Activated naive CD4-positive, alpha-beta T cell (primary cell): ENCODE measurements at regions not wholly inside any gene's neighbourhood (a gene's known extent, or its start where the extent isn't known, plus 50 kb on each side); places are given as distances from the start of the nearest gene placed in this dataset.
A peak's percentile ranks its signal among the peaks of the same experiment; 100 is the strongest.

ENCODE experiments used
- DNase-seq, 4 experiments: peaks; one replicate each; lab custom pipeline; 2025; lab: John Stamatoyannopoulos, UW

GRCh38 chr6:111958534-111958933 is 85.3 kb upstream of the FYN start:
- DNase-seq, result no peak

GRCh38 chr6:111959766-111960165 is 86.5 kb upstream of the FYN start:
- DNase-seq, result no peak

- DNase-seq, result no peak
Measured at GRCh38 chr6:111967131-111967530, 86.8 kb upstream of the CCN6 start.

DNA sequence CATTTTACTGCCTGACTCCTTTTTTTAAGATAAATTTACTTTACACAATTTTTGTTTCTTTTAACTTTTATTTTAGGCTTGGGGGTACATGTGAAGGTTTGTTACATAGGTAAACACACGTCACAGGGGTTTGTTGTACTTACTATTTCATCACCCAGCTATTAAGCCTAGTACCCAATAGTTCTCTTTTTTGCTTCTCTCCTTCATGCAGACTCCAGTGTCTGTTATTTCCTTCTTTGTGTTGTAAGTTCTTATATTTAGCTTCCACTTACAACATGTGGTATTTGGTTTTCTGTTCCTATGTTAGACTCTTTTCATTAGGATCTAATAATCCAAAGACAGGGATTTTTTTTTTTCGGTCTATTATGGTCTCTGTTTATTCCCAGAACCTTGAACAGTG is 83.5 kb upstream of the CCN6 start:
- no peak for DNase-seq

DNA sequence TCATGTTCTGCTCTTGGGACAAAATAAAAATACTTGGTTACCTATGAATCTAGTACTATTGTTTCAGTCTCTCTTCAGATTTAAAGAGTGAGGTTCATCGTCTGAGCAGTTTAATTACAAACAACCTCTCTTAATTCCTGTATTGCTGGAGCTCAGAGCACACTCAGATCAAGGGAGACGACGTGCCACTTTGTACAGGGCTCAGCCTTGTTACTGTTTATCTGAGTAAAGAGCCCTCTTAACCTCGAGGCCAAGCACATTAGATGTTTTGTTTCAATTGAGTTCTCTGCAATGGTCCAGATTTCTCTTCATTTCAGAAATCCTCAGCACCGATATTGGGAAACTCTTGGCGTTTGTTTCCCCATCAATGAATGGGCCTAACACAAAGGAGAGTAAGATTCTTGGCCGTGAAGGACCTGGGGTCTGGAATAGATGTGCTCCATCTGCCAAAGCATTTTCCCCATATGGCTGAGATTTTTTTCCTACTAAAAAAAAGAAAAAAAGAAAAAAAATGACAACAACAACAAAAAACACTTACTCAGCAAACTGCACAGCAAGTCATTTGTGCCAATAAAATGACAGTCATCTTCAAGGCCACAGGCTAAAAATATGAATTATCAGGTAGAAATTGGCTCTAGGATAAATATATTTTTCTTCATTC is 82.6 kb upstream of the CCN6 start:
- DNase-seq, result no peak

DNA sequence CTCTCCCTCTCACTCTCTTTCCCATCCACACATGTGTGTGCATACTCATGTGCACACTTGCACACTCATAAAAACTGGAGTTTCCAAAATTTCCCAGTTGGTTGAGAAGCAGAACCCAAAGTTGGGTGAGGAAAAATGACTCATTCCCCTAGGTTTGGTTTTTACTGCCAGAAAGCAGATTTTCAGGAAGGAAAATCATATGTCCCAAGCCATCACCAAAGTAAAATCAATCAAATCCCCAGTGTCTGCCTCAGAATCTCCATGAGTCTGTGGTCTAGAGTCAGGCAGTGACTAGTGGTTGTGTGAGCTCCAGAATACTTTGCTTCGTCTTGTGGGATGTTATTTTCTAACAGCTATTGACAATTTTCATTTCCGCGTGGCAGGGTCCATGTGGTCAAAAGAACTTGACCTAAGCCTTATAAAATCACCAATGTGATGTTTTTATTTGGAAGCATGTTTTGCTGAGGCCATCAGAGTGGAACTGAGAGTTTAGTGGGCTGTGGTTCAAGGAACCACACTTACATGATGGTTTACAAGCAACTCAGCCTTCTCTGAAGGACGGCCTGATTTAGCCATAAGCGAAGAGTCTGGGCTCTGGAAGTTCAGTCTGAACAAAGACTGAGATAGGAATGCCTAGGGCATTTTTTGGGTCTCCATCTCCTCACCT is 81.9 kb upstream of the CCN6 start:
- no peak for DNase-seq

DNA sequence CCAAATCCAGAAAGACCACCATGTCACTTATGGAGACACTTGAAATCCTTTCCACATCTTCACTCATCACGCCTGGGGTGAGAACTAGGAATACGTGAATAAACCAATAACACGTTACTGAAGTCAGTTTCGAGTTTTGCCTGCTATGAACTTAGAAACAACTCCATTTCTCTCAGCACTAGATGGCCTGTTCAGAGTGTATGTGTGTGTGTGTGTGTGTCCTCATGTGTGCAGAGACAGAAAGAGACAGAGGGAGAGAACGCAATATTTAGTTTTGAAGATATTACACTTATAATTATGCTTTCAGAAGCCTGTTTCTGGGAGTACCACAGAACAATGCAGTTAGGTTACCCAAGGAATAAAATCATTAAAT is 81.2 kb upstream of the CCN6 start:
- DNase-seq, result no peak

DNA sequence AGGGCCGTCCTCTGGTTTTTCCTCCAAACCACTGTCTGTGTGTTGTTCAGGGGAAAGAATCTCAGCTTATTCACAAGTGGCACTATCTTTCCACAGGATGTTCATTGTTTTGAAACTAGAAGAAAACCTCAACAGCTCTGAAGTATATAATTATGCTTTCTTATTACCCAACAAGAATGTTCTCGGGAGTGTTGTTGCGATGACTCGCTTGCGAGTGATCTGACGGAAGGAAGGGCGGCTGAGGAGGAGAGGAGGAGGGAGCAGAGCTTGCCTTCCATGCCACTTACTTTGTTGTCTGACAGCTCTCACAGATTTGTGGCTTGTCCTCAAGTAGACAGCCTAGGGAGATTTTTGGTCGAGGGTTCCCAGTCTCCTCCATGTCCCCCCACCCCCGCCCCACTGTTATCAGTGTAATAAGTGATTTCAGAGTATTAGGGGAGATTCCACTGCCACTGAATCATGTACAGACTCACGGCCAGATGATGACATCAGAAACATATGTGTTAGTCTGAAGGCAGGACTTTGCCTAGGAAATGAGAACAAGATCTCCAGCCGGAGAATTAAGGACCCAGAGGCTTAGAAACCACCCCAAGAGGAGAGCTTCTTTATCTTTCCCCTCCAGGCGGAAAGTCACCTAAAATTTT is 80.7 kb upstream of the CCN6 start:
- peak; percentile 24 to 47 (median 32) for DNase-seq

DNA sequence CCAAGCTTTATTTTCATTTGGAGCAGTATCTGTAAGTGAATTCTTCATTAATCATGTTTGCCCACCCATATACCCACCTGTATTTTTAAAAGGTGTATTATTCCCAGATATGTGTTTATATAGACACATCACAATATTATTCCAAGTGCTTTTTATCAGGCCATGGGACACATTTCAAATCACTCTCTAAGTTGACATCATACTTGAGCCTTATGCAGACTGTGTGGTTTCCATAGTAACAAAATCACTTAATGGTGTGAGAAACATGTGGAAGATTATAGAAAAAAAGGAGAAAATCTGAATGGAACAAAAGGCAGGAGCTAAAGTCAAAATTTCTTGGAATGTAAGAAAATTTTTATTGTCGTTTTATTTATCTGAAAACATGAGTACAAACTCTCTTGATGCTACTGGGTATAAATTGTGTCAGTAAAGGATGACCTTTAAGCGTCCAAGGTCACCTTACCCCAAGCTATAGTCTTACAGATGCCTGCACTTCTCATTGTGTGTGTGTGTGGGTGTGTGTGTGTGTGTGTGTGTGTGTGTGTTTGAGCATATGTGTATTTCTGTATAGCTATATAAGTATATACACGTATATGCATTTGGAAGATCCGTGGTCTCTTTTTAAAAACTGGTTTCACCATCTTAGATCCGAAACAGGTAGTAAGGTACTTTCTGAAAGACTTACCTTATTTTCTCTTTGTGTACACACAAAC is 79.8 kb upstream of the CCN6 start:
- DNase-seq, result no peak

DNA sequence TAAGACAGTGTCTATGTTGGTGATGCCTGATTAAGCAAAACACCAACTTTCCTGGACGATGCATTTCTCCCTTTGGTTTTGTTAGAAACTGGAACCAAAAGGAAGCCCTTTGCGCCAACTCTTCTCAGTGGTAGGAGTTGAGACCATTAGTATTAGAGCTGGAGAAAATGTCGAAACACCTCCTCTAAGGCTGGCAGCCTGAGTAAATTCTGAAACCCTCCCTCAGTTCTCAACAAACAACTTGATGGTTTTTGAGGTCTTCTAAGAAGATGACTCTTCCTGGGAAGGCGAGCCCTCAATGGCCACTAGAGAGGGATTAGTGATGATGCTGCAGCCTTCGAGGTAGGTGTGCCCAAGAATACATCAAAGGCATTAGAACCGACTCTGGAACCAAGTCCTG is 78.4 kb upstream of the CCN6 start:
- no peak for DNase-seq

GRCh38 chr6:111976139-111976538 is 77.8 kb upstream of the CCN6 start:
- no peak for DNase-seq

DNA sequence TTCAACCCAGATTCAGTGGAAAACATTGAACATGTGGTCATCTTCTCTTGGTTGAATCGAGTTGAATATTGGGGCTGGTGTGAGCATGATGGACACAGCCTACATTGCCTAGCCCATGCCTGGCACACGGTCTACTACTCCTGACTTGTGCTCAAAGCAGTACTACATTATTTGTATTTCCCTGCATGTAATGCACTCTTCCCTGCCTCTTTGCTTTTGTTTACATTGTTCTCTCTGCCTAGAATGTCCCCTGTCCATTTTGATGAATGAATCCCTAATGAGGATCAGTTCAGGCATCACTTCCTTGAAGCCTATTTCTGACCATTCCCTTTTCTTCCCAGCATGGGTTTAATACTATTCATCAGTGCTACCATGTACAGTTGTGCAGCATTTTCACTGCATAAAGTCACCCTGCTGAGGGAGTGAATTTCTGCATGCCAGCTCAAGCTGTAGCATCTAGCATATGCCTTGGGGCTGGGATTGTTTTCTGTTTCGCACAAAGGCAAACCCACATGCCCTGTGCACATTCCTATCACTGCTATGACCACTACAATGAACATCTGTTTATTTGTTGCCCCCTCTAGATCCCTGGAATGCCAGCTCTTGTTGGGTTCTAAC is 75.3 kb upstream of the CCN6 start:
- DNase-seq, result no peak

DNA sequence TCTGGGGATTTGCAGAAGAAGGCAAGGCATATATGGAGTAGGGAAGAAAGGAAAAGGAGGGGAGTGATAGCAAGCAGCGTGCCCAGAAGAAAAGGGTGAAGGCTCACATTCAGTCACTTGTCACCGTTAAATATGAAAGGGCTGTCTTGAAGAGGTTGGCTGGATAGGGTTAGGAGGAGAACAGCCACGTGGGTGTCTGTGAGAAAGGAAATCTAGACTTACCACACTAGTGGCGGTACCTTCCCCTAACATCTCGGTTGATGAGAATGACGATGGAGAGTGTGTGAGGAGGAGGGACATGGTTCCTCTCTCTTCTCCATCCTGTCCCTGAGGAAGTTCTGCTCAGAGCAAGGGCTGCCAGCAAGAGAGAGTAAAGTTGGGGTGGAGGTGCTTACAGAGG is 74.3 kb upstream of the CCN6 start:
- no peak for DNase-seq

- no peak for DNase-seq
Measured at GRCh38 chr6:111980143-111980542, 73.8 kb upstream of the CCN6 start.

DNA sequence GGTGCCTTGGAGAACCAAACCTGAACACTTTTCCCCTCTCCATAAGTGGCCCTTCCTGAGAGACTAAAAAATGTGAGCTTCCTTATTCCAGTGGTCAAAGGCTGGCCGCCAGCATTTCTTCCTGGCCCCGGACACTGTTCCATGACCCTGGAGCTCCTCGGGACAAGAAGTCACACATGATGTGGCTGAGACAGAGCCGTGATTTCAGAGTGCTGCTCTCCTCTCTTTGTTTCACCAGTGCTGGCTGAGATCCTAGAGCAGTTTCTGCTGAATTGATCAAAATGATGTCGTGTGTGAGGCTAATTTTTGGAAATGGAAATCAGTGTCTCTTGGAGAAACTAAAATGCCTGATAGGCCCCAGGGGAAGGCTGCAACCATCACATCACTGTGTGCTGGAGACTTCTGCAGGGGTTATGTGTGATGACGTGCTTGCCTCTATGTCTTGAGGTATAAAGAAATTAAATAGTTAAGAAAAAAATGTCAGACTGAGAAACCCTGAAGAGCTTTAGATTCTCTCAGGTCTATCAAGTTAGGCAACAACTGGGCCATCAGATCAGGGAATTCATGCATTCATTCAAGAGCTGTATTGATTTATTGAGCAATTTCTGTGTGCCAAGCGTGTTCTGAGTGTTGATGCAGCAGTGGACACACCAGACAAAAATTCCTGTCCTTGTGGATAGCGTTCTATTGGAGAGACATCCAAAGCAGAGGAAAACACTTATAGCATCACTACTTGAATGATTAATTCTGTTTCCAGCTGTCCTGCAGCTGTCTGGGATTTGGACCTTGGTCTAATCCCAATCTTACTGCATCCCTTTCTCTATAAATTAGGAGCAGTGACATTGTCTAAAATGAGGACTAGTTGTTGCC is 72.7 kb upstream of the CCN6 start:
- DNase-seq, result no peak

DNA sequence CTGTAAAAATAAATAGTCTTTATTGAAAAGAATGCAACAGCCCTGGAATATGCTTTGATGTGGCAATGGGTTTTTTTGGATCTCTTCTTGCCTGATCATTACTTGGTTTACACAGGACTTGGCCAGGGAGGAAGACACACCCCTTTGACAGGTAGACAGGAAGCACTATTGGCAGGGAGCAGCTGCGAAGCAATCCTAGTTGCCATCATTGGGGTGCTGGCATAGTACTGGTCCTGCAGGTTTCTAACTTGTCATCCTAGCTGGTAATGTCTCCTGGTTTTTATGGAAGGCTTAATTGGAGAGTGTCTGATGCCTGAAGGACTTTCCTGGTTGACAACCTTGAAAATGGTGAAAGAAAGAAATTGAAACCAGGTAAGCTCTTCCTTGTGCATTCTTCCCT is 71.2 kb upstream of the CCN6 start:
- no peak for DNase-seq

DNA sequence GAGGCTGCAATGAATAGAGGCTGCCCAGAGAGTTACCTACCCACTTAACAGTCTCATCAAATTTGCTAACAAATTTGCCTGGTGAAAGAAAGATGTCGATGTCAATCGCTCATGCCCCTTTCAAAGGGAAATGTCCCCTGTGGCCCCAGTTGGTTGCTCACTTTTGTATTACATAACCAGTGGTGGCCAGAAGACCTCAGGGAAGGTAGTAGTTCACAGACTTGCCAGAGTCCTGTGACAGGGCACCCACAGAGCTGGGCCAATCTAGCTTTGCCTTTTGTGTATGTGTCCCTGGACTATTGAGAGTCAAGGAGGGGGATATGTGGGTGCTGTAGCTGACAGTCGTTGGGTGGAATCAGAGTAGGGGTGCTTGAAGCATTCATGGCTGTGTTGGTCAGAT is 70.7 kb upstream of the CCN6 start:
- DNase-seq, result no peak

GRCh38 chr6:111984081-111984480 is 69.8 kb upstream of the CCN6 start:
- DNase-seq, result no peak

GRCh38 chr6:111984516-111985201 is 69.2 kb upstream of the CCN6 start:
- DNase-seq, result no peak

DNA sequence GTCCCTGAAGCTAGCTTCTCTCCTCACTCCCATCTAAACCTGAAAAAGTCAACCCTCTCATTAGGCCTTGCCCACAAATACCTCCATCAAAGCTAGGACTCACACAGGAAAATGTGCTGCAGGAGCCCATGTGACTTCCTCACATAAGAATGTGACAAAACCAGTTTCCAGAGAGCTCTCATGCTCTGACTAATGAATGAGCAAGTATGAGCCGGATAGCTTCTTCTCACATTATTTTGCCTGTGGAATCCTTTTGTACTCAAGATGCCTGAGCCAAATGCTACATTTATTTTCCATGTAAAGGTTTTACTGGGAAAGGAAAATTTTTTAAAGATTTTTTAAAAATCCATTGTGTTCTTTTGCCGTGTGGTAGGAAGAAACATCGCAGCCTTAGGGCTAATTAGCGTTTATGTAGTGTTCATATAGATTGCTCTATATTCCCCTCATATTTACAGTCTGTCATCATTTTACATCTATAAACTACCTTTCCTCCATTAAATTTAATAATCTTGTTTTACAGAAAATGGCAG is 68.6 kb upstream of the CCN6 start:
- DNase-seq, result no peak

DNA sequence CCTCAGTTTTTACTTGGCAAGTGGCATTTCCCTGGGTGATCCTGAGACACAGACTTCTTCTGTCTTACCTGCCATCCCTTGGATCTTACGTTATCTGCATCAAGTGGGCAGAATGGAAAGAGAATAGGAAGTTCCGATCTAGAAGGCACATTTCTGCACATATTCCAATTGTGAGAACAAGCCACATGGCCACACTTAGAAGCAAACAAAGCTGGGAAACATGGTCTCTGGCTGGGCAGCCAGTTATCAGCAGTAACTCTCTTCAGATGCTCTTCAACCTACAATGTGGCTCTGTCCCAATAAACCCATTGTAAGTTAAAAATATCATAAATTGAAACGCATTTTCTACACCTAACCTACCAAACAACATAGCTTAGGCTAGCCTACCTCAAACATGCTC is 67.3 kb upstream of the CCN6 start:
- no peak for DNase-seq
